Muscle of leg (tissue), 3 donors: ENCODE measurements at regions not wholly inside any gene's neighbourhood (a gene's known extent, or its start where the extent isn't known, plus 50 kb on each side); places are given as distances from the start of the nearest gene placed in this dataset.

Source experiments
- DNase-seq: peaks from one replicate; pipeline ENCODE4 v3.0.0; 2013
- H3K27ac ChIP-seq: one replicate; pipeline ENCODE4 v1.5.1; 2013; ENCODE audit warnings: mild to moderate bottlenecking, low read length, control low read depth
- H3K27me3 ChIP-seq: one replicate; pipeline ENCODE4 v1.6.1; 2013; ENCODE audit warnings: low read length; ENCODE audit not compliant: control insufficient read depth, insufficient read depth
- H3K36me3 ChIP-seq: one replicate; pipeline ENCODE4 v1.6.1; 2013; ENCODE audit warnings: low read length; ENCODE audit not compliant: control insufficient read depth, insufficient read depth
- H3K4me1 ChIP-seq: one replicate; pipeline ENCODE4 v1.6.1; 2013; ENCODE audit warnings: low read length; ENCODE audit not compliant: control insufficient read depth, insufficient read depth
- H3K4me3 ChIP-seq: one replicate; pipeline ENCODE4 v1.5.1; 2013; ENCODE audit warnings: low read length, control low read depth
- H3K9me3 ChIP-seq: replicated peaks from 2 replicates; pipeline ENCODE4 v1.6.1; 2013; ENCODE audit warnings: low read depth, low read length; ENCODE audit not compliant: control insufficient read depth
- WGBS: methylation state at CpG from one replicate; pipeline ENCODE4 v1.1.5; 2013; ENCODE audit warnings: missing lambda C conversion rate; ENCODE audit not compliant: insufficient coverage; 5-methylcytosine and 5-hydroxymethylcytosine counted together

DNA sequence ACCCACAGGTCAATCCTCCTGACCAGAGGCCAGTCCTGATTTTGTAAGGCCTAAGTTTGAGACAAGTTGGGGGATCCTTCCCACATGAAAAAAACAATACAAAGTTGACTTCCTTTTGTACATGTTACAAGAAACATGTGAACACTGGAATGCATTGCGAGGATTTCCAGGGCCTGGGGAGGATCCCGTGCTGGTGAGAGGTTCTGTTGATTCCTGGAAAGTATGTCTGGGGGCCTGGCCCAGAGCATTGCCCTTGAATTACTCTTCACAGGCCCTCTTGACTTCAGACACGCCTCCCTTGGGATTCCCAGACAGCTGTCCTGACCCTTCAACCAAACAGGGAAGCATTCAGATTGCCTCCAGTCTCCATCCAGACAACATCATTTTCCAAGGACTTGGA is 234.2 kb upstream of the IRX2 start:
- Histone ChIP-seq H3K27ac (no peak overlapping the region), H3K27me3 (no peaks in the 10 kb centered on the region), H3K4me1 (no peaks in the 10 kb centered on the region), H3K9me3 (no peaks in the 10 kb centered on the region), H3K4me3 (no peak overlapping the region), H3K36me3 (no peaks in the 10 kb centered on the region)
- no peak for DNase-seq
- 50% methylated on average over 1 of the region's 3 CpGs for WGBS

DNA sequence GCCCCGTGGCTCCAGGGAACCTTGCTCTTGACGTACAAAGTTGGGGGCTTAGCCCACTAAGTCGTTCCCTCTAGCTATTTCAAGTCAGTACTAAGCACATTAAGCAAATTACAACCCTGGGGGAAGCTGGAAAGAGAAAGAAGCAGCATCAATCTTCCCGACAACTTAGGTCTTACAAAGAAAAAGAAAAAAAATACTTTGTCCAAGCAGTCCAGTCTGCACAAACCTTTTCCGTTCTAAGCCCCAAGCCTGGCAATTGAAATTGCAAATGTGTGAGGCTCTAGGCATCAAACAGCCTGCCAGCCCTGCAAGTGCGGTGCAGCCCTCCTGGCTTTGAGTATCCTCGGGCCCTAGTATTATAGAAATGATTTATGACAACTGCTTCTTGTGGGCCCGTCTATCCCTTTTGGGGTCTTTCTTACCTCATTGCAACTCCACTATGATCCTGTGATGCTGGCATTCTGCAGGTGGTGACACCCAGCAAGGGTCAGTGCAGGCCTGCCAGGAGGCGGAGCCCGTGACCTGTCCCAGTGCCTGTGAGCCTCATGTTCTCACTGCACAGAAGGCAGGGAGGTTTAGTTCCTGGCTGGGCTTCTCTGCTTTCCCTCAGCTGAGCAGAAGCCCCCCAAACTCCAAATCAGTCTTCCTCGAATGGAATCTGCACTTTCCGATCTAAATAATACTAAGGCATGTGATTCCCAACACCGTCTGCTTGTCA is 232.3 kb upstream of the IRX2 start:
- no peaks in the 10 kb centered on the region for H3K4me1 ChIP-seq
- 49% methylated on average over 7 of the region's 13 CpGs for WGBS

DNA sequence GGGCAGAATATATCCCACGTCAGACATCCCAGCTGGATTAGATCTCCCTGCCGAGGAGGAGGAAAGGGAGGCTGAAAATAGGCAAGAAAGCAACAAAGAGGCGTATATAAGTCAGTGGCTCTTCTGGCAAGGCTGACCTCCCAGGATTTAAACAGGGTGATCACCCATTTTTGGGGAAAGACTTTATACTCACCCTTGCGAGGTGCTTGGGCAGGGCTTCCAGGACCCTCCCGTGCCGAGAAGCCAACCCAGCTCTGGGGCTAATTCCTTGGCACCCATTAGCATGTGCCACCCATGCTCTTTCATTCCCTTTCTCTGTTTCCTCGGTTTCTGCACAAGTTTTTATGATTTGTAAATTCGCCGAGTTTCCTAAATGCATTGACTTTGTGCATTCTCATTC is 230.2 kb upstream of the IRX2 start:
- Histone ChIP-seq H3K27ac (no peak overlapping the region), H3K36me3 (no peaks in the 10 kb centered on the region), H3K4me1 (no peaks in the 10 kb centered on the region), H3K9me3 (no peaks in the 10 kb centered on the region), H3K4me3 (no peak overlapping the region), H3K27me3 (no peaks in the 10 kb centered on the region)
- no peak for DNase-seq
- 81% methylated on average over 7 of the region's 9 CpGs for WGBS

More for the DNA sequence above, 232.3 kb upstream of the IRX2 start:
- no peak for DNase-seq
- Histone ChIP-seq H3K4me3 (no peak overlapping the region), H3K27ac (no peak overlapping the region), H3K9me3 (no peaks in the 10 kb centered on the region), H3K27me3 (no peaks in the 10 kb centered on the region), H3K36me3 (no peaks in the 10 kb centered on the region)

DNA sequence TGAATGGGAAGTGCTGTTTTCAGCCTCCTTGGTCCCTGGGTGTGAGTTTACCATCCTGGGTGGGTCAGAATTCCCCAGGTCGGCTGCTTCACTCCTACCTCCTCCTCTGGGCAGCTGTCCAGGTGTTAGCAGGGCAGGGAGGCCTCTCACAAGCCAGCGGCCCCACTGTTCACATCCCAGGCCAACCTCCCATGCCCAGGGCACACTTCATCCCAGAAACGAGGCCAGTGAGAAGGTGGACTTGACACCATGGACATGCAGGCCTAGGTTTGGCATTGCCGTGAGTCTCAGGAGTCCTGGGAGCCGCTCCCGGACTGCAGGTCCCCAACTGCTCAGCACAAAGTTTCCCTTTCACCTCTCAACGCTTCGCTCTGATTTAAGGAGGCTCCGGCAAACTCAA is 229.6 kb upstream of the IRX2 start:
- H3K4me3 ChIP-seq = no peak overlapping the region
- no peaks in the 10 kb centered on the region for H3K4me1 ChIP-seq
- H3K36me3 ChIP-seq = no peaks in the 10 kb centered on the region
- H3K27me3 ChIP-seq = no peaks in the 10 kb centered on the region
- 50% methylated on average over 2 of the region's 9 CpGs for WGBS
- no peak overlapping the region for H3K27ac ChIP-seq
- no peak for DNase-seq
- no peaks in the 10 kb centered on the region for H3K9me3 ChIP-seq

DNA sequence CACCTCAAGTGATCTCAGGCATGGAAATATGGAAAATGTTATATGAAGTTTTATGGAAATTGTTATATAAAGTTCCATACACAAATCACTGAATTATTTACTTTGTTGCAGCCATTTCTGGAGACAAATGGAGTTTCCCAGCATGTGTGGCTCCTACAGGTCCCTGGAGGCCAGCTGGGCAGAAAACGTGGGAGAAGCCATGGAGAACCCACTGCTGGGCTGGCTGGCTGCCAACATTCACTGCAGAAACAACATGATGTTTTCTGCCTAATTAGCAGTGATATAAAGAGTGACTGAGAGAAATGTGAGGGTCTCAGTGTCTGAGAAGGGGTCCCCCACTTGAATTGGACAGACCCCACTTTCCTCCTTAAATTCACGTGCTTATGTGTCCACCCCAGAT is 208.8 kb upstream of the IRX2 start:
- 0% methylated on average over 1 of the region's 2 CpGs for WGBS
- no peak overlapping the region for H3K27ac ChIP-seq
- no peaks in the 10 kb centered on the region for H3K36me3 ChIP-seq
- DNase-seq = no peak
- no peaks in the 10 kb centered on the region for H3K27me3 ChIP-seq
- no peaks in the 10 kb centered on the region for H3K4me1 ChIP-seq
- peaks cover 5% of the 10 kb centered on the region for H3K9me3 ChIP-seq
- no peak overlapping the region for H3K4me3 ChIP-seq

DNA sequence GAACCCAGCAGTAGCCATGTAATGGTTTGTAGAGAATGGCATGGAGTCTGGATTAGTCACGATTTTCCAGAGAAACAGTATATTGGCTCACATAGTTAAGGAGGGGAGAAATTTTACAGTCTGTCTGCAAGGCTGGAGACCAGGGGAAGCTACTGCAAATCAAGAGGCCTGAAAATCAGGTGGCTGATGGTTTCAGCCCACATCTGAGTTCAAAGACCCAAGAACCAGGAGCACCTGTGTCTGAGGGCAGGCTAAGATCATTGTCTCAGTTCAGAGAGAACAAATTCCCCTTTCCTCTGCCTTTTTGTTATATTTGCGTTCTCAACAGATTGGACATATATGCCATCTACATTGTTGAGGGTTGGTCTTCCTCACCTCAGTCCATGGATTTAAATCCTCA is 207.5 kb upstream of the IRX2 start:
- H3K9me3 ChIP-seq = peaks cover 5% of the 10 kb centered on the region
- no peak overlapping the region for H3K27ac ChIP-seq
- no CpG with 5 or more reads among the region's 2 CpGs for WGBS
- H3K4me3 ChIP-seq = no peak overlapping the region
- no peaks in the 10 kb centered on the region for H3K27me3 ChIP-seq
- H3K4me1 ChIP-seq = no peaks in the 10 kb centered on the region
- DNase-seq = no peak
- no peaks in the 10 kb centered on the region for H3K36me3 ChIP-seq

DNA sequence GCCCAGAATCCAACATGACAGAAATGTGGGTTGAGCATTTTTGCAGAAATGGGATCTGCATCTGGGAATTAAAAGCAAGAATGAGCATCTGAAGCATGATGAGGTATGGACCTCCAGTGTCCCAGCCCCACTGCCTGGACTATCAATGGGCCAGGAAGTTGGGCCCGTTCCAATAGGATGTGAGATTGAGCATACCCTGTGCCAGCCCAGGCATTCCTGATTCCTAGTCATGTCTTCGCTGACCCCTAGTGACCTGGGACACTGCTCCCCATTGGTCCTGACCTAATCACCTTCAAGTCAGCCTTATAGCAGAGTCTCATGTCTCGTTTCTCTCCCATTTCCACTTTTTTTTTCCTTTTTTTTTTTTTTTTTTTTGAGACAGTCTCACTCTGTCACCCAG is 197.4 kb upstream of the IRX2 start:
- Histone ChIP-seq H3K36me3 (no peaks in the 10 kb centered on the region), H3K9me3 (no peaks in the 10 kb centered on the region), H3K4me3 (no peak overlapping the region), H3K27ac (no peak overlapping the region), H3K4me1 (no peaks in the 10 kb centered on the region), H3K27me3 (no peaks in the 10 kb centered on the region)
- DNase-seq = no peak
- 71% methylated on average over 3 of the region's 3 CpGs for whole genome bisulfite sequencing

DNA sequence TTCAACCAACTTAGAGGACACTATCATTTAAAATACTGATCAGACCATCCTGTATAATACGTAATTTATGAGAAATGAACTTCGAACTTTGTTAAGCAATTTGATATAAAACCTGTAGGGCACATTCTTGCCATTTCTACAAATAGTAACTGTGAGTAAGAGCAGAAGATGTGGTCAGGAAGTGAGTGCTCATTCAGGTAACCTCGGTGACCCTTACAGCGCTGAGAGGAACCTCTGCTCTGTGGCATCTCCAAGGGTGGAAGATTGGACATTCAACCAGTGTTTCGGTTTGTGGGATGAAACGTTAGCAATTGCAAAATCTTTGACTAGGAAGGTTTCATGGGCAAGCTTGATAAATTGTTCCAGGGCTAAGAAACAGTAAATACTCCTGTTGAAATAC is 194.8 kb upstream of the IRX2 start:
- H3K4me1 ChIP-seq = no peaks in the 10 kb centered on the region
- WGBS = 67% methylated on average over 4 of the region's 6 CpGs
- no peaks in the 10 kb centered on the region for H3K36me3 ChIP-seq
- no peaks in the 10 kb centered on the region for H3K27me3 ChIP-seq
- H3K9me3 ChIP-seq = peaks cover 3% of the 10 kb centered on the region
- no peak for DNase-seq
- no peak overlapping the region for H3K4me3 ChIP-seq
- H3K27ac ChIP-seq = no peak overlapping the region

DNA sequence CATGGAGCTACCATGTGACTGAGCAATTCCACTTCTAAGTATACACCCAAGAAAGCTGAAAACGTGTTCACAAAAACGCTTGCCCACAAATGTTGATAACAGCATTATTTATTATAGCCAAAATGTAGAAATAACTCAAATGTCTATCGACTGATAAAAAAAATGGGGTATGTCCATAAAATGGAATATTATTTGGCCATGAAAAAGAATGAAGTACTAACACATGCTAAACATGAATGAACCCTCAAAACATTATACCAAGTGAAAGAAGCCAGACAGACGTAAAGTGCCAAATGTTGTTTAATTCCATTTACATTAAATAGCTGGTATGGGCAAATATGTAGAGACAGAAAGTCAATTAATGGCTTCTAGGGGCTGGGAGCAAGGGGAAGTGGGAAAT is 184.9 kb upstream of the IRX2 start:
- no CpG with 5 or more reads among the region's 4 CpGs for WGBS
- DNase-seq = no peak
- no peak overlapping the region for H3K27ac ChIP-seq
- H3K9me3 ChIP-seq = no peaks in the 10 kb centered on the region
- H3K27me3 ChIP-seq = no peaks in the 10 kb centered on the region
- no peaks in the 10 kb centered on the region for H3K36me3 ChIP-seq
- H3K4me3 ChIP-seq = no peak overlapping the region
- H3K4me1 ChIP-seq = no peaks in the 10 kb centered on the region

DNA sequence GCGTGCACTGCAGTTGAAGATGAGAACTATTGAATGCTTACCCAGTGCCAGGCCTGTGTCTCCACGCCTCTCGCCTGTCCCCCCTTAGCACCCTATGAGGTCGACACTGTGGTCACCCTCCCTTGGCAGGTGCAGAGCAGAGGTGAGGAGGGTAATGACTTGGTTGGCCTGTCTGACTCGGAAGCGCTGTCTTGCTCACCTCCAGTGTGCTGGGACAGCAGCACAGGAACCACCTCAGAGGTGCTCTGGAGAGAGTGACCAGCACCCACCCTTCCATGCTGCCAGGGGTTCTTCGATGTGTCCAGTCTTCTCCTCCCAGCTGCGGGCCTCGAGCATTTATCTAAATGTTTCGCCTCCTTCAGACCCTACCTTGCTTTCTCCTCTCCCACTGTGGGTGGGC is 178.3 kb upstream of the IRX2 start:
- DNase-seq = no peak
- H3K36me3 ChIP-seq = no peaks in the 10 kb centered on the region
- H3K9me3 ChIP-seq = no peaks in the 10 kb centered on the region
- no peaks in the 10 kb centered on the region for H3K27me3 ChIP-seq
- no peak overlapping the region for H3K4me3 ChIP-seq
- H3K27ac ChIP-seq = no peak overlapping the region
- H3K4me1 ChIP-seq = no peaks in the 10 kb centered on the region
- 83% methylated on average over 5 of the region's 10 CpGs for WGBS

DNA sequence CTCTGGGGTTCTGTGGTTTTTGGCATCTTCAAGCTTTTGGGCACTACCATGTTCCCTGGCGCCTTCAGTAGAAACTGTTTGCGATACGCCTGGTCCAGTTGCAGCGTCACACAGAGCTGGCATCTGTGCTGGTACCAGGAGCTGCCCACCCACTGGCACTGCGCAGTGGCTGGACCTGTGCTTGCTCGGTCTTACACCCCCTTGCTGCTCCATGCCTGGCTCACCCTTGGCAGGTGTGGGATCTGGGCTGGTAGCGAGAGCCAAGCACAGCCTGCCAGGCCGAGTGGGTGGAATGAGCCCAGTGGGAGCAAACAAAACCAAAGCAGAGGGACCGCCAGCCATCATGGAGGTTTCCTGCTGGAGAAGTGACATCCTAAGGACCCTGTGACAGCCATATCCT is 170.2 kb upstream of the IRX2 start:
- DNase-seq = no peak
- H3K4me1 ChIP-seq = no peaks in the 10 kb centered on the region
- WGBS = 86% methylated on average over 9 of the region's 9 CpGs

More for the DNA sequence above, 170.2 kb upstream of the IRX2 start:
- Histone ChIP-seq H3K27ac (no peak overlapping the region), H3K9me3 (peaks cover 15% of the 10 kb centered on the region), H3K27me3 (no peaks in the 10 kb centered on the region), H3K4me3 (no peak overlapping the region), H3K36me3 (no peaks in the 10 kb centered on the region)
